Activated T-helper 1 cell treated with anti-CD3 and anti-CD28 coated beads, Interleukin-2, amount 50 U/mL, for 16 hours (primary cell): ENCODE measurements at regions not wholly inside any gene's neighbourhood (a gene's known extent, or its start where the extent isn't known, plus 50 kb on each side); places are given as distances from the start of the nearest gene placed in this dataset.
"Not testable (repeated sequence)": the region's sequence is repeated elsewhere in the genome, so short reads cannot be mapped to it uniquely, and the experiment has no call there.

Source experiments
- DNase-seq, 2 donors: peaks; one replicate each; pipeline ENCODE4 v3.0.0-alpha.2; 2020; ENCODE audit warnings: low read depth in 1 of 2, low spot score in 1 of 2

- DNase-seq = no peak
These were observed 1755.3 kb upstream of the SPRY2 start for GRCh38 chr13:82096256-82096655.

GRCh38 chr13:82092312-82092711 is 1751.4 kb upstream of the SPRY2 start:
- no peak for DNase-seq

- no peak for DNase-seq
These were observed 1747.9 kb upstream of the SPRY2 start for GRCh38 chr13:82088781-82089180.

GRCh38 chr13:82076496-82076895 is 1735.6 kb upstream of the SPRY2 start:
- no peak for DNase-seq

GRCh38 chr13:82070416-82070815 is 1729.5 kb upstream of the SPRY2 start:
- no peak for DNase-seq

GRCh38 chr13:82062772-82063171 is 1721.8 kb upstream of the SPRY2 start:
- DNase-seq = no peak

- DNase-seq = no peak
These were observed 1717.4 kb upstream of the SPRY2 start for GRCh38 chr13:82058364-82058763.

GRCh38 chr13:82045316-82045715 is 1704.4 kb upstream of the SPRY2 start:
- DNase-seq = not testable (repeated sequence)

- no peak for DNase-seq
These were observed 1695.7 kb upstream of the SPRY2 start for GRCh38 chr13:82036602-82037001.

- no peak for DNase-seq
These were observed 1670.4 kb upstream of the SPRY2 start for GRCh38 chr13:82011355-82011754.

GRCh38 chr13:82010780-82011179 is 1669.9 kb upstream of the SPRY2 start:
- DNase-seq = no peak

GRCh38 chr13:82002710-82003109 is 1661.8 kb upstream of the SPRY2 start:
- no peak for DNase-seq

GRCh38 chr13:81995316-81995715 is 1654.4 kb upstream of the SPRY2 start:
- DNase-seq = no peak

- DNase-seq = no peak
These were observed 1649.7 kb upstream of the SPRY2 start for GRCh38 chr13:81990652-81991051.

GRCh38 chr13:81988567-81988966 is 1647.6 kb upstream of the SPRY2 start:
- no peak for DNase-seq

GRCh38 chr13:81987677-81988357 is 1646.9 kb upstream of the SPRY2 start:
- DNase-seq = no peak

GRCh38 chr13:81987159-81987558 is 1646.2 kb upstream of the SPRY2 start:
- DNase-seq = no peak

GRCh38 chr13:81986308-81986707 is 1645.4 kb upstream of the SPRY2 start:
- DNase-seq = no peak

GRCh38 chr13:81957121-81957520 is 1616.2 kb upstream of the SPRY2 start:
- DNase-seq = no peak

- no peak for DNase-seq
These were observed 1589.1 kb upstream of the SPRY2 start for GRCh38 chr13:81929988-81930387.

- no peak for DNase-seq
These were observed 1586.4 kb upstream of the SPRY2 start for GRCh38 chr13:81927347-81927746.

- no peak for DNase-seq
These were observed 1576.9 kb upstream of the SPRY2 start for GRCh38 chr13:81917810-81918209.

GRCh38 chr13:81916461-81916860 is 1575.5 kb upstream of the SPRY2 start:
- no peak for DNase-seq
